Heart right ventricle (tissue), 16 donors: ENCODE measurements at regions not wholly inside any gene's neighbourhood (a gene's known extent, or its start where the extent isn't known, plus 50 kb on each side); places are given as distances from the start of the nearest gene placed in this dataset.

Experiments
- ATAC-seq, 8 donors: fragments of 200-7000 bp; cut with Tn5 transposase; one replicate each; pipeline ENCODE4 v1.9.1; 2020; ENCODE audit warnings: mild to moderate bottlenecking in 8 of 8, moderate library complexity in 8 of 8, moderate number of reproducible peaks in 1 of 8
- DNase-seq, 2 donors: peaks; one replicate each; pipeline ENCODE4 v3.0.0-alpha.2; 2020
- H3K27ac ChIP-seq, 10 donors: fragments of 200-600 bp; sonication (generic) in 2 of 10; one replicate each; pipeline versions ENCODE4 v1.5.0 to v1.8.0; 2020 to 2022; ENCODE audit warnings: mild to moderate bottlenecking in 3 of 10
- H3K27me3 ChIP-seq, 7 donors: fragments of 200-600 bp; one replicate each; pipeline ENCODE4 v1.8.0; 2021 to 2022; ENCODE audit warnings: mild to moderate bottlenecking in 2 of 7
- H3K36me3 ChIP-seq, 9 donors: fragments of 200-600 bp; sonication (generic) in 1 of 9; one replicate each; pipeline versions ENCODE4 v1.5.0 to v1.8.0; 2020 to 2022; ENCODE audit warnings: mild to moderate bottlenecking in 2 of 9
- H3K4me1 ChIP-seq, 9 donors: fragments of 200-600 bp; sonication (generic) in 1 of 9; one replicate each; pipeline versions ENCODE4 v1.5.0 to v1.8.0; 2020 to 2022; ENCODE audit warnings: mild to moderate bottlenecking in 4 of 9
- H3K4me3 ChIP-seq, 10 donors: fragments of 200-600 bp; sonication (generic) in 2 of 10; one replicate each; pipeline versions ENCODE4 v1.5.0 to v1.8.0; 2020 to 2022; ENCODE audit warnings: mild to moderate bottlenecking in 7 of 10, moderate library complexity in 2 of 10
- H3K9me3 ChIP-seq, 11 donors: fragments of 200-600 bp in 10 of 11; sonication (generic) in 2 of 11; one replicate each; pipeline versions ENCODE4 v1.5.0 to v1.8.0; 2013 to 2022; ENCODE audit warnings: mild to moderate bottlenecking in 2 of 11, control low read depth in 1 of 11, moderate library complexity in 1 of 11
- WGBS, 2 donors: extraction: QIAGEN DNeasy Blood & Tissue Kit; methylation state at CpG; one replicate each; pipeline ENCODE4 v1.1.7; 2013; ENCODE audit warnings: inconsistent platforms in 1 of 2; 5-methylcytosine and 5-hydroxymethylcytosine counted together
- intact Hi-C, 10 donors: fragments of 100-400 bp; cut with DNase I; formaldehyde crosslinking; loops; one replicate each; pipeline versions ENCODE4 v1.11.1 to v1.14.2; 2022
- TF ChIP-seq, protein P1 (sequence below), 9 donors: fragments of 200-600 bp; sonication (generic) in 2 of 9; IDR thresholded peaks; one replicate each; pipeline versions ENCODE4 v1.5.0 to v1.8.0; 2021 to 2022; ENCODE audit warnings: antibody characterized with exemption in 9 of 9, mild to moderate bottlenecking in 5 of 9, moderate library complexity in 1 of 9
- donor health status: Arrhythmogenic right ventricular cardiomyopathy.
- donor health status: ischemic (EF 13 %, LVEDD 7.1; RV severe dilation, severe dysfunction).
- donor health status: healthy with polysubstance abuse.
- donor health status: DM: no; HTN: yes; CAD: no.
- donor health status: DM: no; HTN: no; CAD: no.
- donor health status: ischemic (EF 25% LVEDD 6.9; RV normal size, moderate dysfunction).
- donor health status: ischemic (EF 25% LVEDD 5.7; RV mildly dilated, moderate dysfunction).
- donor health status: healthy.
- donor health status: DM: yes; HTN: yes; CAD: no.
- donor health status: Ischemic cardiomyopathy.
- donor health status: ischemic (EF 35%, LVEDD 5.7; RV mildly dilated, moderate dysfunction).
- donor health status: nonischemic (EF 11% LVEDD 7.7; RV severe dilation, severe dysfunction).
- donor health status: DM: yes; HTN: yes; CAD: no.
- donor health status: PGD.
- donor health status: ischemic (EF 29% LVEDD 5.4; RV normal size, mild dysfunction).
- donor health status: nonischemic (EF 23%, LVEDD 6.1; RV moderate dilation, normal function).

DNA sequence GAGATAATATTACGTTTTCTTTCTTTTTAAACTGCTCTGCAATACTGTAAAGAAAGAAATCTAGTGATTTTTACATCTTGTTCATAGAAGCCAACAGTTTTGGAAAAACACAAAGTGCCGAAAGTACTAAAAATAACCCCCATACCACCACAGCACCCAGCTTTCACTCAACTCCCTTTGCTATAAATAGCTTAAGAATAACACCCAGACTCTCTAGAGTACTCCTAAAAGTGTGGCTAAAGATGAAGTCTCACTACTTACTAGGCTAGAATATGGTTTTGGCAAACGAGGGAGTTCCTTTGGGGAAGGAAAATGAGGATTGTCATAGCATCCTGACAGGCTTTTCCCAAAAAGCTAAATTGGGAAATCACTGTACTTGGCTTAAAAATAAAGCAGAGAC, 151.8 kb upstream of the ANK3 start:
- Histone ChIP-seq H3K36me3 (no peaks in the 10 kb centered on the region), H3K27ac (no peak overlapping the region), H3K4me3 (peak overlapping the region in 2 of 10 donors; percentile 10 to 11), H3K27me3 (no peaks in the 10 kb centered on the region), H3K4me1 (peaks cover 0 to 23% (median 4%) of the 10 kb centered on the region in 9 donors), H3K9me3 (no peaks in the 10 kb centered on the region)
- intact Hi-C loops: loop anchor here in 5 of 10 donors (5.0 to 10.0 kb wide), 4 partner anchors 97 to 1164 kb away; no protein-coding TSS in a partner anchor
- TF ChIP-seq, protein P1, sequence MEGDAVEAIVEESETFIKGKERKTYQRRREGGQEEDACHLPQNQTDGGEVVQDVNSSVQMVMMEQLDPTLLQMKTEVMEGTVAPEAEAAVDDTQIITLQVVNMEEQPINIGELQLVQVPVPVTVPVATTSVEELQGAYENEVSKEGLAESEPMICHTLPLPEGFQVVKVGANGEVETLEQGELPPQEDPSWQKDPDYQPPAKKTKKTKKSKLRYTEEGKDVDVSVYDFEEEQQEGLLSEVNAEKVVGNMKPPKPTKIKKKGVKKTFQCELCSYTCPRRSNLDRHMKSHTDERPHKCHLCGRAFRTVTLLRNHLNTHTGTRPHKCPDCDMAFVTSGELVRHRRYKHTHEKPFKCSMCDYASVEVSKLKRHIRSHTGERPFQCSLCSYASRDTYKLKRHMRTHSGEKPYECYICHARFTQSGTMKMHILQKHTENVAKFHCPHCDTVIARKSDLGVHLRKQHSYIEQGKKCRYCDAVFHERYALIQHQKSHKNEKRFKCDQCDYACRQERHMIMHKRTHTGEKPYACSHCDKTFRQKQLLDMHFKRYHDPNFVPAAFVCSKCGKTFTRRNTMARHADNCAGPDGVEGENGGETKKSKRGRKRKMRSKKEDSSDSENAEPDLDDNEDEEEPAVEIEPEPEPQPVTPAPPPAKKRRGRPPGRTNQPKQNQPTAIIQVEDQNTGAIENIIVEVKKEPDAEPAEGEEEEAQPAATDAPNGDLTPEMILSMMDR (IDR thresholded peaks at IDR 0.05): no peak
- 14 to 30% methylated on average over 3 of the region's 3 CpGs for WGBS, 2 donors
- ATAC-seq (peak in 4 of 8 donors; percentile 33 to 77 (median 60)), DNase-seq (no peak)

DNA sequence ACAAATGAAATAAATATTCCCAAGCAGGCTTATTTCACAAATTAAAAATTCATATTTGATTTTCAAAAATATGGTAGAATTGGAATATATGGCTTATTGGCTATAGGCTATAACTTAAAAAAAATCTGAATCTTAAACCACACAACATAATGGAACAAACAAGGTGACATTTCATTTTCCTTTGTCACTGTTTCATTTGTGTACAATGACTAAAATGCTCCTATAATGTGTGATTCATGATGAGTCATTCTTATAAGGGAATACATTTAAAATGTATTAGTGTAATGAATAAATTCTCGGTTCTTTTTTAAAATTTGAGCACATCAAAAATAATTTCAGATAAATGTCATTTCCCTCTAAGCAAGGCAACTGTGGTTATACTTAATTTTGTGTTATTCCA, 148.0 kb upstream of the ANK3 start:
- TF ChIP-seq, protein P1 (IDR thresholded peaks at IDR 0.05): no peak
- ATAC-seq: no peak
- 77 to 90% methylated on average over 1 of the region's 1 CpG for WGBS, 2 donors

DNA sequence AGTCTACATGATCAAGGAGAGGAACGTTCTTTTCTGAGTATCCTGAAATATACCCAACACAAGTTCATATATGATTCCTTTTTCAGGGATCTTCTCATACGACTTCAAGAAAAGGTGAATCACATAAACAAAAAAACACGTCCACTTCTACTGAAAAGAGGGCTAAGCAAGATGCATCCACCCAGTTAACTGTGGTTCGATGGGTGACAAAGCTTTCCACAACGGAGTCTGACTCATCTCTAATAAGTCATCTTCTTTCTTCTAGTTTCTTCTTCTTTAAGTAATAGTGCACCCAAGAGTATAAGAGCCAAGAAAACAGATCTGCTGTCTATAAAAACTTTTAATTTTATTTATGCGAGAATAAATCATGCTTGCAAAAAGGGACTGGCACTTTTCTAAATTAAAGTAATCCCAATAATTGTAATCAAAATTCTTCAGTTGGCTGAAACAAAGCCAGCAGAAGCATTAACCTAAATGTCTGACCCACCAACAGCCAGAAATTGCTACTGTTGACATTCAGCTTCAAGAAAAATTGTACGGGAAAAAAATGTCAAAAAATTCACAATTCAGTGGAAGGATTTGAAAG, 146.9 kb upstream of the ANK3 start:
- H3K9me3 ChIP-seq: no peaks in the 10 kb centered on the region
- DNase-seq: no peak
- no peaks in the 10 kb centered on the region for H3K36me3 ChIP-seq
- no peak overlapping the region for H3K27ac ChIP-seq
- no peak overlapping the region for H3K4me3 ChIP-seq
- H3K4me1 ChIP-seq: peaks cover 0 to 16% (median 6%) of the 10 kb centered on the region in 9 donors
- H3K27me3 ChIP-seq: no peaks in the 10 kb centered on the region
- intact Hi-C loops: no loop called here
- ATAC-seq: no peak
- TF ChIP-seq, protein P1 (IDR thresholded peaks at IDR 0.05): no peak
- 83 to 87% methylated on average over 7 of the region's 7 CpGs for WGBS, 2 donors

More for the DNA sequence above, 148.0 kb upstream of the ANK3 start:
- no peaks in the 10 kb centered on the region for H3K9me3 ChIP-seq
- H3K4me3 ChIP-seq: no peak overlapping the region
- intact Hi-C loops: no loop called here
- no peak for DNase-seq
- no peak overlapping the region for H3K27ac ChIP-seq
- no peaks in the 10 kb centered on the region for H3K27me3 ChIP-seq
- H3K4me1 ChIP-seq: peaks cover 0 to 17% (median 4%) of the 10 kb centered on the region in 9 donors
- no peaks in the 10 kb centered on the region for H3K36me3 ChIP-seq

DNA sequence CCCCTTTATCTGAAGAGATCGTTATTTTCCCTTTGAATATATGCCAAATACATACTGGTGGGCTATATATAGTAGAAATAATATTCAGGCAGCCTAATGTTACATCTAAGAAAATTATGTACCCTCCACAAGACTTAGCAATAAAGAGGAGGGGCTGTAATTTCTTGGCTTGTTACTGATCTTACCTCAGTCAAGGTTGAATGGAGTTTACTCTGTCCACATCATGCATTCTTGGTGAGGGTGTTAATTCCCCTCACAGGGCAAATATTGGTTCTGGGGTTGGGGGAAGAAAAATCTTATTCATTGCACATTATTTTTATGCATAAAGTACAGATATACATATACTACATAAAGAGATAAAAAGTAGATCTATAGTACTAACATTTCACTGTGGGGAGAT, 145.8 kb upstream of the ANK3 start:
- DNase-seq (no peak), ATAC-seq (no peak)
- Histone ChIP-seq H3K27ac (no peak overlapping the region), H3K4me1 (peaks cover 0 to 17% (median 4%) of the 10 kb centered on the region in 9 donors), H3K9me3 (no peaks in the 10 kb centered on the region), H3K4me3 (no peak overlapping the region), H3K27me3 (no peaks in the 10 kb centered on the region), H3K36me3 (no peaks in the 10 kb centered on the region)
- TF ChIP-seq, protein P1 (IDR thresholded peaks at IDR 0.05): no peak
- intact Hi-C loops: no loop called here
- WGBS, 2 donors: 15 to 39% methylated on average over 1 of the region's 1 CpG
